Suprapubic skin (tissue), 3 donors: ENCODE measurements at regions not wholly inside any gene's neighbourhood (a gene's known extent, or its start where the extent isn't known, plus 50 kb on each side); places are given as distances from the start of the nearest gene placed in this dataset.

Experiments
- CTCF ChIP-seq, 2 donors: fragments of 200-600 bp in 1 of 2; fragments of 450-650 bp in 1 of 2; sonication (generic) in 1 of 2; IDR thresholded peaks; one replicate each; pipeline ENCODE4 v1.5.1; 2016 to 2019; ENCODE audit warnings: antibody characterized with exemption in 2 of 2, mild to moderate bottlenecking in 1 of 2, moderate library complexity in 1 of 2
- POLR2A ChIP-seq, 2 donors: fragments of 450-650 bp; IDR thresholded peaks; one replicate each; pipeline ENCODE4 v1.6.1; 2017; ENCODE audit warnings: antibody characterized with exemption in 2 of 2, mild to moderate bottlenecking in 2 of 2, moderate library complexity in 2 of 2

- TF ChIP-seq CTCF (IDR thresholded peaks at IDR 0.05) (no peak), POLR2A (IDR thresholded peaks at IDR 0.05) (no peak)
Observed at GRCh38 chr13:58500938-58501337, 869.4 kb downstream of the PCDH17 start.
